Left ventricle myocardium inferior (tissue), 1 donor: ENCODE measurements at regions not wholly inside any gene's neighbourhood (a gene's known extent, or its start where the extent isn't known, plus 50 kb on each side); places are given as distances from the start of the nearest gene placed in this dataset.

Experiments
- DNase-seq: peaks from one replicate; pipeline ENCODE4 v3.0.0-alpha.2; 2020
- H3K27ac ChIP-seq: fragments of 200-600 bp; replicated peaks from 2 replicates; pipeline ENCODE4 v1.8.0; 2021
- H3K27me3 ChIP-seq: fragments of 200-600 bp; 2 replicates; pipeline ENCODE4 v1.8.0; 2021; ENCODE audit warnings: low read depth
- H3K36me3 ChIP-seq: fragments of 200-600 bp; 2 replicates; pipeline ENCODE4 v1.8.0; 2021
- H3K4me1 ChIP-seq: fragments of 200-600 bp; 2 replicates; pipeline ENCODE4 v1.8.0; 2021
- H3K4me3 ChIP-seq: fragments of 200-600 bp; 2 replicates; pipeline ENCODE4 v1.8.0; 2021; ENCODE audit warnings: mild to moderate bottlenecking, moderate library complexity
- H3K9me3 ChIP-seq: fragments of 200-600 bp; replicated peaks from 2 replicates; pipeline ENCODE4 v1.8.0; 2021
- CTCF ChIP-seq: fragments of 200-600 bp; IDR thresholded peaks from 2 replicates; pipeline ENCODE4 v1.8.0; 2021; ENCODE audit warnings: antibody characterized with exemption, mild to moderate bottlenecking, borderline replicate concordance
- intact Hi-C: fragments of 100-400 bp; cut with micrococcal nuclease; formaldehyde crosslinking; loops from one replicate; pipeline ENCODE4 v1.11.0; 2022
- donor health status: DM: no; HTN: yes; CAD: no; lungs with severe emphysema.

DNA sequence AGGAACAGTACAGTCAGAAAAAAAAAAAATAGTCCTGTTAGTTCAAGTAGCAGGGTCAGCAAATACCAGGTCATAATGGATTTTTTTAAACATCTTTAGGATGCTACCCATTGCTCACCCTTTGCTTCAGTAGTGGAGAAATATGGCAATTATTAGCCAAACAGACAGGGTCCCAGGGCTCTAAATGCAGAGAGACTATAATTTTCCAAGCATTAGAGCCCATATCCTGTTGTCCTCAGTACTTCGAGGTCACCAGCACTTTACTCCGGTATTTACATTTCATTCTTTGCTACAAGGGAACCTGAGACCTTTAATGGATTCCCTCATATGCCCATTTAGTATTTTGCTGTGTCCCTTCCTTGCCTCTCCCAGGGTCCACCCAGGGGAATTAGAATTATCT, 1562.9 kb upstream of the TENM3 start:
- Histone ChIP-seq H3K4me3 (no peak overlapping the region), H3K27ac (no peak overlapping the region), H3K36me3 (no peaks in the 10 kb centered on the region), H3K4me1 (no peaks in the 10 kb centered on the region), H3K27me3 (no peaks in the 10 kb centered on the region), H3K9me3 (no peaks in the 10 kb centered on the region)
- DNase-seq, result no peak
- TF ChIP-seq CTCF, result no peak
- intact Hi-C loops, result no loop called here

- H3K9me3 ChIP-seq, result no peaks in the 10 kb centered on the region
- intact Hi-C loops, result no loop called here
- H3K4me3 ChIP-seq, result no peak overlapping the region
- H3K27ac ChIP-seq, result no peak overlapping the region
- no peaks in the 10 kb centered on the region for H3K27me3 ChIP-seq
- TF ChIP-seq CTCF, result no peak
- H3K36me3 ChIP-seq, result no peaks in the 10 kb centered on the region
- H3K4me1 ChIP-seq, result no peaks in the 10 kb centered on the region
- DNase-seq, result no peak
Observed at GRCh38 chr4:180682776-180683175, 1560.4 kb upstream of the TENM3 start.

- H3K9me3 ChIP-seq, result no peaks in the 10 kb centered on the region
- no peaks in the 10 kb centered on the region for H3K27me3 ChIP-seq
- no peak for DNase-seq
- H3K4me3 ChIP-seq, result no peak overlapping the region
- intact Hi-C loops, result no loop called here
- H3K36me3 ChIP-seq, result no peaks in the 10 kb centered on the region
- no peak for TF ChIP-seq CTCF
- no peaks in the 10 kb centered on the region for H3K4me1 ChIP-seq
- no peak overlapping the region for H3K27ac ChIP-seq
Observed at GRCh38 chr4:180683186-180683585, 1560.0 kb upstream of the TENM3 start.

DNA sequence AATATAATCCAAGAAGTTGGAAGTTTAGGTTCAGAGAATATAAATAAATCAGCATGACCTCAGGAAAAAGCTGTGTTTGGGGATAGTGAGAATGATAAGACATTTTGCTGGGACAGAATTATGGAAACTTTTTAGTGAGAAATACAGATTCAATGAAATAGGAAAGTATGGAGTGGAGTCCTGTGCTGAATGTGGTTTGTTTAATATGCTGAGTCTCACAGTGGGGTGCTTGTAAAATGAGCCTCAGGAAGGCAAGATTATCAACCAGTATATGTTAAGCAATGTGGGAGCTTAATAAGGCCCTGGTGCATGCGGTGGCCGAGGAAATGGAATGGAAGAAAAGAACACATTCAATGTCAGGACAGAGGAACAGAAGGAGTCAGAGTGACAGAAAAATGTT, 1554.7 kb upstream of the TENM3 start:
- no peak for TF ChIP-seq CTCF
- intact Hi-C loops, result no loop called here
- Histone ChIP-seq H3K27ac (no peak overlapping the region), H3K36me3 (no peaks in the 10 kb centered on the region), H3K4me3 (no peak overlapping the region), H3K27me3 (no peaks in the 10 kb centered on the region), H3K9me3 (no peaks in the 10 kb centered on the region), H3K4me1 (no peaks in the 10 kb centered on the region)
- DNase-seq, result no peak

- TF ChIP-seq CTCF, result no peak
- no peak overlapping the region for H3K27ac ChIP-seq
- no peak overlapping the region for H3K4me3 ChIP-seq
- no peaks in the 10 kb centered on the region for H3K27me3 ChIP-seq
- no peaks in the 10 kb centered on the region for H3K9me3 ChIP-seq
- intact Hi-C loops, result no loop called here
- H3K36me3 ChIP-seq, result no peaks in the 10 kb centered on the region
- DNase-seq, result no peak
- H3K4me1 ChIP-seq, result no peaks in the 10 kb centered on the region
Observed at GRCh38 chr4:180694875-180695274, 1548.3 kb upstream of the TENM3 start.

- no peak for TF ChIP-seq CTCF
- no peaks in the 10 kb centered on the region for H3K36me3 ChIP-seq
- no peak overlapping the region for H3K27ac ChIP-seq
- no peak overlapping the region for H3K4me3 ChIP-seq
- no peaks in the 10 kb centered on the region for H3K9me3 ChIP-seq
- no peaks in the 10 kb centered on the region for H3K4me1 ChIP-seq
- intact Hi-C loops, result no loop called here
- no peak for DNase-seq
- no peaks in the 10 kb centered on the region for H3K27me3 ChIP-seq
Observed at GRCh38 chr4:180695851-180696250, 1547.4 kb upstream of the TENM3 start.
